H1 (cell line): ENCODE measurements at regions not wholly inside any gene's neighbourhood (a gene's known extent, or its start where the extent isn't known, plus 50 kb on each side); places are given as distances from the start of the nearest gene placed in this dataset.

Source experiments
- CTCF ChIA-PET: fragments of 300-600 bp; sonication (Branson Sonifier 250); formaldehyde crosslinking; loops from one replicate; lab custom pipeline; 2021; ENCODE audit not compliant: partially characterized antibody; lab: Charles Lee
- POLR2A ChIA-PET: fragments of 300-600 bp; sonication (Branson Sonifier 250); formaldehyde crosslinking; loops from one replicate; lab custom pipeline; 2021; ENCODE audit warnings: inconsistent platforms; ENCODE audit not compliant: partially characterized antibody; lab: Charles Lee
- DNase-seq, 2 experiments: peaks; one replicate each; pipeline versions ENCODE4 v3.0.0 to v3.0.0-alpha.2; 2010 to 2022; ENCODE audit warnings: low spot score in 2 of 2, low read depth in 1 of 2, mixed read lengths in 1 of 2
- FAIRE-seq: peaks from 2 replicates; lab custom pipeline; 2011; peaks lifted over from hg19 to GRCh38; lab: Jason Lieb, UNC
- H2AFZ ChIP-seq: 2 replicates; pipeline ENCODE4 v1.8.1; 2012; ENCODE audit warnings: low read length, inconsistent platforms
- H2AK5ac ChIP-seq: 2 replicates; pipeline ENCODE4 v1.6.1; 2013; ENCODE audit warnings: low read depth, low read length
- H2BK120ac ChIP-seq: replicated peaks from 2 replicates; pipeline ENCODE3; 2013; ENCODE audit warnings: low read depth, low read length, inconsistent platforms
- H2BK12ac ChIP-seq: 2 replicates; pipeline ENCODE4 v1.6.1; 2013; ENCODE audit warnings: low read depth, low read length
- H2BK15ac ChIP-seq: 2 replicates; pipeline ENCODE4 v1.6.1; 2013; ENCODE audit warnings: low read length
- H2BK20ac ChIP-seq: 2 replicates; pipeline ENCODE4 v1.6.1; 2013; ENCODE audit warnings: low read length
- H2BK5ac ChIP-seq: 2 replicates; pipeline ENCODE4 v1.6.1; 2013; ENCODE audit warnings: low read depth, low read length
- H3K14ac ChIP-seq: 2 replicates; pipeline ENCODE4 v1.6.1; 2013; ENCODE audit warnings: inconsistent platforms; ENCODE audit not compliant: insufficient read length
- H3K18ac ChIP-seq: 2 replicates; pipeline ENCODE4 v1.6.1; 2013; ENCODE audit warnings: low read length; ENCODE audit errors: extremely low read depth
- H3K23ac ChIP-seq: 2 replicates; pipeline ENCODE4 v1.6.1; 2013; ENCODE audit warnings: inconsistent platforms; ENCODE audit not compliant: insufficient read length
- H3K23me2 ChIP-seq: 2 replicates; pipeline ENCODE4 v1.6.1; 2013; ENCODE audit warnings: low read depth, low read length
- H3K27ac ChIP-seq: 2 replicates; pipeline ENCODE4 v1.6.1; 2011; ENCODE audit warnings: low read depth, low read length, inconsistent platforms
- H3K27me3 ChIP-seq, 4 experiments: replicated peaks in 1 of 4; 1 replicate in 1 of 4; 2 replicates in 3 of 4; pipeline versions ENCODE4 v1.6.1 to v1.8.1; 2011 to 2013; ENCODE audit warnings: low read length in 3 of 4, mild to moderate bottlenecking in 3 of 4, inconsistent platforms in 2 of 4, mixed read lengths in 2 of 4, moderate library complexity in 1 of 4; ENCODE audit not compliant: control insufficient read depth in 3 of 4, insufficient read depth in 3 of 4; ENCODE audit errors: extremely low read depth in 1 of 4
- H3K36me3 ChIP-seq, 4 experiments: 2 replicates each; pipeline versions ENCODE4 v1.6.1 to v1.8.1; 2011 to 2013; ENCODE audit warnings: mild to moderate bottlenecking in 4 of 4, low read length in 3 of 4, moderate library complexity in 2 of 4, control low read depth in 1 of 4, inconsistent platforms in 1 of 4; ENCODE audit not compliant: insufficient read depth in 4 of 4, control insufficient read depth in 2 of 4
- H3K4ac ChIP-seq: replicated peaks from 2 replicates; pipeline ENCODE3; 2013; ENCODE audit warnings: low read length, low read depth, mixed read lengths, inconsistent platforms; ENCODE audit not compliant: insufficient read length
- H3K4me1 ChIP-seq, 4 experiments: replicated peaks in 1 of 4; 1 replicate in 1 of 4; 2 replicates in 3 of 4; pipeline versions ENCODE4 v1.6.1 to v1.8.1; 2011 to 2013; ENCODE audit warnings: low read length in 3 of 4, inconsistent platforms in 2 of 4, mixed read lengths in 1 of 4; ENCODE audit not compliant: insufficient read depth in 4 of 4, control insufficient read depth in 3 of 4
- H3K4me2 ChIP-seq, 2 experiments: 2 replicates each; pipeline versions ENCODE4 v1.6.1 to v1.8.1; 2011 to 2013; ENCODE audit warnings: low read depth in 2 of 2, low read length in 2 of 2, control low read depth in 1 of 2, inconsistent platforms in 1 of 2, mild to moderate bottlenecking in 1 of 2; ENCODE audit not compliant: insufficient read depth in 1 of 2
- H3K4me3 ChIP-seq, 4 experiments: fragments of 200-600, 300-600 bp in 1 of 4; sonication (generic), shearing (Covaris generic), sonication (Bioruptor Twin) in 1 of 4; 2 replicates each; pipeline versions ENCODE4 v1.5.1 to v1.8.1; 2011 to 2016; ENCODE audit warnings: low read length in 4 of 4, low read depth in 3 of 4, control low read depth in 2 of 4, inconsistent platforms in 2 of 4, mild to moderate bottlenecking in 2 of 4, mixed read lengths in 1 of 4, moderate library complexity in 1 of 4; ENCODE audit not compliant: insufficient read depth in 2 of 4; ENCODE audit errors: extremely low read depth in 1 of 4
- H3K56ac ChIP-seq: replicated peaks from 2 replicates; pipeline ENCODE3; 2013; ENCODE audit warnings: low read depth, mild to moderate bottlenecking, mixed read lengths, low read length, inconsistent platforms; ENCODE audit not compliant: insufficient read length
- H3K79me1 ChIP-seq: 2 replicates; pipeline ENCODE4 v1.6.1; 2013; ENCODE audit warnings: low read depth, low read length, control low read depth
- H3K79me2 ChIP-seq, 2 experiments: 2 replicates each; pipeline versions ENCODE4 v1.6.1 to v1.8.1; 2012 to 2013; ENCODE audit warnings: low read length in 2 of 2, mild to moderate bottlenecking in 2 of 2, inconsistent platforms in 1 of 2; ENCODE audit not compliant: insufficient read depth in 2 of 2, control insufficient read depth in 1 of 2
- H3K9ac ChIP-seq, 4 experiments: replicated peaks in 1 of 4; 1 replicate in 1 of 4; 2 replicates in 3 of 4; pipeline versions ENCODE4 v1.6.1 to v1.8.1; 2011 to 2013; ENCODE audit warnings: low read depth in 3 of 4, low read length in 3 of 4, control low read depth in 2 of 4, mild to moderate bottlenecking in 2 of 4, moderate library complexity in 2 of 4, inconsistent platforms in 1 of 4; ENCODE audit errors: extremely low read depth in 1 of 4
- H3K9me3 ChIP-seq, 2 experiments: 2 replicates each; pipeline versions ENCODE4 v1.6.1 to v1.8.1; 2012 to 2013; ENCODE audit warnings: mild to moderate bottlenecking in 2 of 2, moderate library complexity in 2 of 2, control low read depth in 1 of 2, inconsistent platforms in 1 of 2, low read depth in 1 of 2, low read length in 1 of 2, mixed read lengths in 1 of 2; ENCODE audit not compliant: insufficient read depth in 2 of 2
- H4K20me1 ChIP-seq, 2 experiments: replicated peaks in 1 of 2; 2 replicates each; pipeline versions ENCODE3 to v1.8.1; 2011 to 2013; ENCODE audit warnings: inconsistent platforms in 2 of 2, low read length in 2 of 2, mild to moderate bottlenecking in 1 of 2; ENCODE audit not compliant: insufficient read depth in 2 of 2, control insufficient read depth in 1 of 2
- H4K5ac ChIP-seq: 2 replicates; pipeline ENCODE4 v1.6.1; 2013; ENCODE audit warnings: low read length, low read depth, mixed read lengths, inconsistent platforms; ENCODE audit not compliant: insufficient read length
- H4K8ac ChIP-seq: 2 replicates; pipeline ENCODE4 v1.8.0; 2013; ENCODE audit warnings: mild to moderate bottlenecking, moderate library complexity, low read length, inconsistent platforms; ENCODE audit not compliant: insufficient read depth; ENCODE audit errors: extremely low read depth
- H4K91ac ChIP-seq: replicated peaks from 2 replicates; pipeline ENCODE3; 2013; ENCODE audit warnings: low read length, mixed read lengths, inconsistent platforms; ENCODE audit not compliant: insufficient read length
- CBX5 ChIP-seq: fragments of 300-800, 300-1000 bp; sonication (generic); IDR thresholded peaks from 2 replicates; pipeline ENCODE4 v1.7.1; 2016; ENCODE audit warnings: antibody characterized with exemption, low read length, low read depth
- CREB1 ChIP-seq: IDR thresholded peaks from 2 replicates; pipeline ENCODE4 v1.6.1; 2012; ENCODE audit warnings: inconsistent platforms
- CTBP2 ChIP-seq: IDR thresholded peaks from 2 replicates; pipeline ENCODE4 v1.7.0; 2011; ENCODE audit warnings: borderline replicate concordance, mild to moderate bottlenecking, moderate library complexity, mixed read lengths, low read length; ENCODE audit not compliant: insufficient read depth, insufficient read length
- EGR1 ChIP-seq: IDR thresholded peaks from 2 replicates; pipeline ENCODE4 v1.6.1; 2011; ENCODE audit warnings: low read depth, low read length, borderline replicate concordance
- GTF2F1 ChIP-seq: IDR thresholded peaks from 2 replicates; pipeline ENCODE4 v1.6.1; 2012; ENCODE audit warnings: low read depth, low read length, improper control_type of control experiment, borderline replicate concordance
- HDAC2 ChIP-seq, 2 experiments: fragments of 300-600 bp in 1 of 2; sonication (generic) in 1 of 2; IDR thresholded peaks; 2 replicates each; pipeline ENCODE4 v1.6.1; 2011 to 2012; ENCODE audit warnings: low read depth in 2 of 2, low read length in 2 of 2, mild to moderate bottlenecking in 2 of 2, moderate library complexity in 2 of 2, borderline replicate concordance in 1 of 2, inconsistent platforms in 1 of 2
- JUND ChIP-seq: IDR thresholded peaks from 2 replicates; pipeline ENCODE4 v1.6.1; 2011; ENCODE audit warnings: mild to moderate bottlenecking, improper control_type of control experiment, low read length
- RAD21 ChIP-seq, 2 experiments: IDR thresholded peaks in 1 of 2; conservative IDR thresholded peaks in 1 of 2; 2 replicates each; pipeline ENCODE4 v1.6.1; 2011; ENCODE audit warnings: low read depth in 2 of 2, low read length in 2 of 2, improper control_type of control experiment in 1 of 2, inconsistent platforms in 1 of 2, mild to moderate bottlenecking in 1 of 2, moderate library complexity in 1 of 2
- RBBP5 ChIP-seq: IDR thresholded peaks from 2 replicates; pipeline ENCODE4 v1.7.1; 2012; ENCODE audit warnings: low read depth, mild to moderate bottlenecking, inconsistent platforms, low read length, moderate library complexity, borderline replicate concordance
- RNF2 ChIP-seq: fragments of 200-900, 300-1000 bp; sonication (generic); IDR thresholded peaks from 2 replicates; pipeline ENCODE4 v1.7.1; 2016; ENCODE audit warnings: borderline replicate concordance, low read depth, mild to moderate bottlenecking, antibody characterized with exemption, low read length; ENCODE audit not compliant: poor library complexity, severe bottlenecking; ENCODE audit errors: missing control alignments
- RXRA ChIP-seq: IDR thresholded peaks from 2 replicates; pipeline ENCODE4 v1.6.1; 2011; ENCODE audit warnings: low read depth, mild to moderate bottlenecking, low read length, moderate library complexity; ENCODE audit not compliant: insufficient read depth
- USF2 ChIP-seq: IDR thresholded peaks from 2 replicates; pipeline ENCODE4 v1.6.1; 2011; ENCODE audit warnings: low read length, improper control_type of control experiment
- WGBS, 2 experiments: shearing (Covaris generic) in 1 of 2; methylation state at CpG; one replicate each; pipeline versions ENCODE4 v1.1.6 to v1.1.7; 2013 to 2015; ENCODE audit warnings: low lambda C conversion rate in 2 of 2, mixed read lengths in 2 of 2, inconsistent platforms in 1 of 2, low coverage in 1 of 2, missing lambda C conversion rate in 1 of 2; ENCODE audit not compliant: insufficient replicate concordance in 2 of 2, insufficient coverage in 1 of 2, insufficient read length in 1 of 2; ENCODE audit errors: extremely low coverage in 1 of 2, missing lambda C conversion rate in 1 of 2; 5-methylcytosine and 5-hydroxymethylcytosine counted together

GRCh38 chr4:107492566-107492965 is 227.5 kb downstream of the PAPSS1 start:
- Histone ChIP-seq H3K36me3 (no peaks in the 10 kb centered on the region), H2AK5ac (no peak overlapping the region), H4K5ac (no peak overlapping the region), H3K18ac (no peak overlapping the region)
- CTCF ChIA-PET = no interaction called here
- no peak for TF ChIP-seq GTF2F1
- no peak for TF ChIP-seq USF2
- TF ChIP-seq RNF2 = no peak
- no peak for TF ChIP-seq EGR1
- no peak for TF ChIP-seq CREB1
- no peak for TF ChIP-seq CTBP2
- TF ChIP-seq HDAC2 (IDR thresholded peaks at IDR 0.05; ENCODE audit: borderline replicate concordance in 1 of 2, low read depth in 2 of 2, low read length in 2 of 2) = no peak
- no peak for TF ChIP-seq CBX5
- no peak for TF ChIP-seq RBBP5
- TF ChIP-seq RXRA = no peak
- TF ChIP-seq JUND = no peak
- no peak for TF ChIP-seq RAD21 (IDR thresholded peaks at IDR 0.05 in 1 of 2, conservative IDR thresholded peaks at IDR 0.05 in 1 of 2; ENCODE audit: low read depth in 2 of 2, low read length in 2 of 2)
- TF ChIP-seq, all 59 proteins: peak for 0
- Histone ChIP-seq H3K79me1 (no peaks in the 10 kb centered on the region), H3K4me3 (no peak overlapping the region), H3K4me2 (no peak overlapping the region), H3K23ac (no peak overlapping the region), H3K27me3 (no peaks in the 10 kb centered on the region), H2BK120ac (no peak overlapping the region), H4K20me1 (no peaks in the 10 kb centered on the region), H3K9me3 (no peaks in the 10 kb centered on the region), H4K91ac (no peak overlapping the region), H3K27ac (no peak overlapping the region), H3K23me2 (no peaks in the 10 kb centered on the region), H3K4ac (no peak overlapping the region), H2AFZ (no peak overlapping the region; the same call in 1 of the 2 replicates), H3K14ac (no peak overlapping the region), H3K79me2 (no peaks in the 10 kb centered on the region), H2BK5ac (no peak overlapping the region), H3K56ac (no peak overlapping the region), H2BK12ac (no peak overlapping the region), H3K9ac (no peak overlapping the region), H2BK20ac (no peak overlapping the region), H4K8ac (no peak overlapping the region), H2BK15ac (no peak overlapping the region), H3K4me1 (no peaks in the 10 kb centered on the region)
- DNase-seq (no peak), FAIRE-seq (no peak)
- POLR2A ChIA-PET = no interaction called here
- 95% methylated on average over 5 of the region's 5 CpGs; no CpG with 5 or more reads in 1 of the 2 experiments for WGBS, 2 experiments
